SH-SY5Y (cell line): ENCODE measurements at regions not wholly inside any gene's neighbourhood (a gene's known extent, or its start where the extent isn't known, plus 50 kb on each side); places are given as distances from the start of the nearest gene placed in this dataset.

Experiments used
- GATA2 ChIP-seq: IDR thresholded peaks from 2 replicates; pipeline ENCODE4 v1.6.1; 2011; ENCODE audit warnings: mild to moderate bottlenecking, low read depth, low read length
- GATA3 ChIP-seq: IDR thresholded peaks from 2 replicates; pipeline ENCODE4 v1.6.1; 2011; ENCODE audit warnings: low read depth, mild to moderate bottlenecking, low read length, moderate library complexity

DNA sequence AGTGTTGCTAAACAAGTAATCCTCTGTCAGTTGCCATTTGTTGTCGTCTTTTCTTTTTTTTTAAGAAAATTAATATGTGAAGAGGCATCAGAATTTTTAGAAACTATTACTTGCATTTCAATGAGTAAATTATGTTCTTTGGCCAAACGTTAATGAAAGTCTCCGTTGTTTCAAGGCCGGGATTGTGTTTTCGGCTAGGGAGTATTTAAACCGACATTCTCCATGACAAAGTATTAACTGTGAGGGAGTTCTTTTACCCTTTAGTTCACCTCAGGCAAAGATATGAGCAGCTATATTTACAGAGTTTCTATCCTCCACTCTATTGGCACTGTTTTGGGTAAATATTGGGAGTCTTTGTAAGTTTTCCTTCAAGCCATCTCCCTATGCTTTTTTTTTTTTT is 668.9 kb downstream of the METTL15 start:
- TF ChIP-seq GATA2: no peak
- TF ChIP-seq GATA3: no peak
